A549 (cell line): ENCODE measurements at regions not wholly inside any gene's neighbourhood (a gene's known extent, or its start where the extent isn't known, plus 50 kb on each side); places are given as distances from the start of the nearest gene placed in this dataset.
A peak's percentile ranks its signal among the peaks of the same experiment; 100 is the strongest.

Experiments
- ATAC-seq, 2 experiments: fragments of 200-7000 bp in 1 of 2; fragments of >200 bp in 1 of 2; cut with Nextera tagmentation in 1 of 2; cut with Tn5 transposase in 1 of 2; 3 replicates each; pipeline versions ENCODE4 v1.8.0 to v1.9.1; 2018 to 2020; ENCODE audit warnings: mild to moderate bottlenecking in 1 of 2, moderate library complexity in 1 of 2
- CTCF ChIA-PET: fragments of 300-600 bp; sonication (Branson Sonifier 250); formaldehyde crosslinking; extraction: SDS; loops from one replicate; lab custom pipeline; 2021; ENCODE audit warnings: antibody characterized with exemption, inconsistent platforms; lab: Yijun Ruan, JAX
- POLR2A ChIA-PET: fragments of 350-600 bp; formaldehyde crosslinking; extraction: SDS; loops from one replicate; lab custom pipeline; 2021; ENCODE audit warnings: antibody characterized with exemption, inconsistent platforms; lab: Yijun Ruan, JAX
- DNase-seq, 2 experiments: peaks; one replicate each; pipeline versions ENCODE4 v3.0.0 to v3.0.0-alpha.2; 2011 to 2016; ENCODE audit warnings: low read depth in 1 of 2, low spot score in 1 of 2
- FAIRE-seq: peaks from 2 replicates; lab custom pipeline; 2011; peaks lifted over from hg19 to GRCh38; lab: Jason Lieb, UNC
- H3K27ac ChIP-seq, 2 experiments: fragments of >200 bp; sonication (Bioruptor Twin); formaldehyde crosslinking; 3 replicates each; pipeline ENCODE4 v1.5.1; 2016 to 2017
- H3K4me1 ChIP-seq: fragments of >200 bp; sonication (Bioruptor Twin); formaldehyde crosslinking; 3 replicates; pipeline ENCODE4 v1.6.1; 2016
- H3K4me2 ChIP-seq: fragments of >200 bp; sonication (Bioruptor Twin); formaldehyde crosslinking; 3 replicates; pipeline ENCODE4 v1.6.1; 2016
- H3K4me3 ChIP-seq: fragments of >200 bp; sonication (Bioruptor Twin); formaldehyde crosslinking; 3 replicates; pipeline ENCODE4 v1.5.1; 2016
- H3K9me3 ChIP-seq: fragments of >200 bp; sonication (Bioruptor Twin); formaldehyde crosslinking; 3 replicates; pipeline ENCODE4 v1.6.1; 2016
- CTCF ChIP-seq: fragments of >200 bp; sonication (Bioruptor Twin); formaldehyde crosslinking; IDR thresholded peaks from 3 replicates; pipeline ENCODE4 v1.5.1; 2016
- E2F6 ChIP-seq: IDR thresholded peaks from 2 replicates; pipeline ENCODE4 v1.6.1; 2012; ENCODE audit warnings: low read depth, borderline replicate concordance
- EHF ChIP-seq: fragments of 250-450 bp; sonication (Bioruptor Pico); IDR thresholded peaks from 2 replicates; pipeline ENCODE4 v1.5.0; 2020; ENCODE audit warnings: mild to moderate bottlenecking
- FOSL2 ChIP-seq, 2 experiments: fragments of 450-650 bp in 1 of 2; fragments of >200 bp in 1 of 2; sonication (Bioruptor Twin) in 1 of 2; formaldehyde crosslinking; IDR thresholded peaks; 2 replicates each; pipeline versions ENCODE4 v1.5.0 to v1.6.1; 2016 to 2020; ENCODE audit warnings: mild to moderate bottlenecking in 1 of 2, moderate library complexity in 1 of 2
- FOXS1 ChIP-seq: fragments of 250-450 bp; sonication (Bioruptor Pico); IDR thresholded peaks from 2 replicates; pipeline ENCODE4 v1.5.0; 2020; ENCODE audit warnings: mild to moderate bottlenecking, moderate library complexity
- GATA3 ChIP-seq: IDR thresholded peaks from 2 replicates; pipeline ENCODE4 v1.6.1; 2012; ENCODE audit warnings: borderline replicate concordance
- HDAC2 ChIP-seq: fragments of 200-600 bp; sonication (generic); IDR thresholded peaks from 2 replicates; pipeline ENCODE4 v1.6.1; 2016
- HES2 ChIP-seq: fragments of >200 bp; sonication (Bioruptor Twin); formaldehyde crosslinking; IDR thresholded peaks from 2 replicates; pipeline ENCODE4 v1.6.1; 2016
- JUNB ChIP-seq: fragments of >200 bp; sonication (Bioruptor Twin); formaldehyde crosslinking; IDR thresholded peaks from 2 replicates; pipeline ENCODE4 v1.6.1; 2016
- MAFK ChIP-seq: fragments of 450-650 bp; IDR thresholded peaks from 2 replicates; pipeline ENCODE4 v1.6.1; 2014; ENCODE audit not compliant: partially characterized antibody
- MYC ChIP-seq: IDR thresholded peaks from 2 replicates; pipeline ENCODE4 v1.6.1; 2012; ENCODE audit warnings: mild to moderate bottlenecking, inconsistent platforms, low read length, improper control_type of control experiment, borderline replicate concordance
- NFE2L2 ChIP-seq: fragments of 150-350 bp; conservative IDR thresholded peaks from 2 replicates; pipeline ENCODE4 v1.6.1; 2014; ENCODE audit warnings: low read length
- NR3C1 ChIP-seq: fragments of >200 bp; sonication (Bioruptor Twin); formaldehyde crosslinking; IDR thresholded peaks from 3 replicates; pipeline ENCODE4 v1.6.1; 2017
- PHF8 ChIP-seq: fragments of 200-600 bp; sonication (generic); IDR thresholded peaks from 2 replicates; pipeline ENCODE4 v1.6.1; 2016; ENCODE audit warnings: low read depth, mild to moderate bottlenecking, antibody characterized with exemption, moderate library complexity, borderline replicate concordance
- POLR2AphosphoS2 ChIP-seq: conservative IDR thresholded peaks from 2 replicates; pipeline ENCODE4 v1.6.1; 2012; ENCODE audit warnings: low read length, improper control_type of control experiment, inconsistent platforms
- RARB ChIP-seq: fragments of 250-450 bp; sonication (Bioruptor Pico); IDR thresholded peaks from 2 replicates; pipeline ENCODE4 v1.8.0; 2021; ENCODE audit warnings: mild to moderate bottlenecking, moderate library complexity
- RNF2 ChIP-seq: fragments of 200-600 bp; sonication (generic); IDR thresholded peaks from 2 replicates; pipeline ENCODE4 v1.6.1; 2016; ENCODE audit warnings: low read depth, mild to moderate bottlenecking, antibody characterized with exemption, moderate library complexity, borderline replicate concordance
- SREBF2 ChIP-seq: fragments of 450-650 bp; IDR thresholded peaks from 2 replicates; pipeline ENCODE4 v1.6.1; 2014; ENCODE audit warnings: mild to moderate bottlenecking, moderate library complexity
- ZC3H11A ChIP-seq: fragments of 450-650 bp; IDR thresholded peaks from 2 replicates; pipeline ENCODE4 v1.6.1; 2014; ENCODE audit warnings: antibody characterized with exemption, mild to moderate bottlenecking
- WGBS: methylation state at CpG from one replicate; pipeline ENCODE4 v1.1.6; 2017; ENCODE audit errors: missing lambda C conversion rate; 5-methylcytosine and 5-hydroxymethylcytosine counted together

- 91% methylated on average over 2 of the region's 2 CpGs for WGBS
- DNase-seq = no peak
- peaks cover 5% of the 10 kb centered on the region; the same call in 2 of the 3 replicates for H3K4me1 ChIP-seq
- H3K4me2 ChIP-seq = no peak overlapping the region
- TF ChIP-seq POLR2AphosphoS2 (no peak), PHF8 (no peak), ZC3H11A (no peak), NFE2L2 (no peak), NR3C1 (no peak)
- FAIRE-seq = no peak
- no peak for ATAC-seq
- CTCF ChIA-PET = interaction anchor here (0.8 to 1.2 kb wide), 2 partner anchors 8 to 18 kb away, joined by 3 read pairs; no protein-coding TSS in a partner anchor
- no peaks in the 10 kb centered on the region for H3K9me3 ChIP-seq
- H3K27ac ChIP-seq = no peak overlapping the region
- no peak overlapping the region for H3K4me3 ChIP-seq
- POLR2A ChIA-PET = no interaction called here
These were observed 96.7 kb downstream of the TMX1 start for GRCh38 chr14:51336734-51337133.

GRCh38 chr14:51337520-51337919 lies 97.5 kb downstream of the TMX1 start:
- no peak overlapping the region for H3K4me3 ChIP-seq
- no peaks in the 10 kb centered on the region for H3K9me3 ChIP-seq
- ATAC-seq = no peak
- TF ChIP-seq E2F6 = no peak
- no peak for TF ChIP-seq HES2
- no peak for TF ChIP-seq MYC
- TF ChIP-seq JUNB = no peak
- TF ChIP-seq SREBF2 = no peak
- peaks cover 12% of the 10 kb centered on the region; the same call in 2 of the 3 replicates for H3K4me1 ChIP-seq
- CTCF ChIA-PET = interaction anchor here (1.2 kb wide), 1 partner anchor 8 kb away, joined by 3 read pairs; no protein-coding TSS in a partner anchor
- DNase-seq = no peak
- H3K27ac ChIP-seq = no peak overlapping the region
- POLR2A ChIA-PET = interaction anchor here (0.5 kb wide), 1 partner anchor 8 kb away, joined by 6 read pairs; no protein-coding TSS in a partner anchor
- 66% methylated on average over 4 of the region's 4 CpGs for WGBS
- no peak overlapping the region for H3K4me2 ChIP-seq
- no peak for FAIRE-seq

- Histone ChIP-seq H3K4me1 (peaks cover 12% of the 10 kb centered on the region; the same call in 2 of the 3 replicates), H3K4me2 (no peak overlapping the region), H3K9me3 (no peaks in the 10 kb centered on the region), H3K4me3 (no peak overlapping the region), H3K27ac (no peak overlapping the region; a peak in 1 of 6 replicates)
- ChIA-PET CTCF (interaction anchor here (0.6 kb wide), 1 partner anchor 61 kb away, joined by 3 read pairs; no protein-coding TSS in a partner anchor), POLR2A (no interaction called here)
- ATAC-seq = no peak
- no peak for DNase-seq
- TF ChIP-seq MAFK (peak; percentile 70), RNF2 (no peak), SREBF2 (no peak)
- FAIRE-seq = no peak
- WGBS = 81% methylated on average over 2 of the region's 2 CpGs
These were observed 101.3 kb downstream of the TMX1 start for GRCh38 chr14:51341338-51341737.

GRCh38 chr14:51342226-51342625 lies 102.2 kb downstream of the TMX1 start:
- no peak; a peak in 1 of 6 replicates for ATAC-seq
- no peak for TF ChIP-seq HDAC2
- no peak for TF ChIP-seq FOXS1 (CRISPR knock-in tag)
- peak; percentile 47; the same call in 1 of the 2 replicates for TF ChIP-seq GATA3
- TF ChIP-seq EHF = no peak
- no peak for TF ChIP-seq FOSL2 (IDR thresholded peaks at IDR 0.05)
- TF ChIP-seq FOSL2 (CRISPR knock-in tag; IDR thresholded peaks at IDR 0.05) = peak; percentile 43
- TF ChIP-seq CTCF = no peak
- no peak for TF ChIP-seq RARB (CRISPR knock-in tag)
- no peak for TF ChIP-seq MAFK
- Histone ChIP-seq H3K9me3 (peaks cover 2% of the 10 kb centered on the region; the same call in 1 of the 3 replicates), H3K4me2 (0 out of 3 replicates have a peak overlapping the region, but pooled peaks have one; percentile 11), H3K4me3 (no peak overlapping the region), H3K4me1 (peaks cover 12% of the 10 kb centered on the region; the same call in 2 of the 3 replicates), H3K27ac (peak overlapping the region in 1 of 2 experiments; percentile 3; a peak in 1 of 6 replicates)
- DNase-seq = peak; percentile 16 to 35
- no peak for FAIRE-seq
- ChIA-PET POLR2A (no interaction called here), CTCF (no interaction called here)
- 88% methylated on average over 4 of the region's 4 CpGs for WGBS
